ENCODE measurements at regions not wholly inside any gene's neighbourhood (a gene's known extent, or its start where the extent isn't known, plus 50 kb on each side); places are given as distances from the start of the nearest gene placed in this dataset.

DNA sequence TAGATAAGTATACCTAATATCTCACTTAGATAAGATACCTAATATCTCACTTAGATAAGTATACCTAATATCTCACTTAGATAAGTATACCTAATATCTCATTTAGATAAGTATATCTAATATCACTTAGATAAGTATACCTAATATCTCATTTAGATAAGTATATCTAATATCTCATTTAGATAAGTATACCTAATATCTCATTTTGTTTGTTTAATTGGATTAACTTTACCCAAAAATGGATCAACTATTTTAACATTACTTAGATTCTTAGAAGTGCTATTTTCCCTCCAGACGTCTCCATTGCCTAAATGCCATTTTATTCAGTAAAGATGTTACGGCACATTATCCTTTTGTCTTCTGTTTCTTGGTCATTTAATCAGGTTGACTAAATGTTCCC, 346.4 kb downstream of the CHRM3 start:
- no peak for TF ChIP-seq CTCF (IDR thresholded peaks at IDR 0.05)
- Histone ChIP-seq H3K27ac (no peak overlapping the region), H3K36me3 (ENCODE audit: control insufficient read depth, insufficient read depth, low read length) (no peaks in the 10 kb centered on the region), H3K9me3 (ENCODE audit: control insufficient read depth, low read length) (no peaks in the 10 kb centered on the region), H2AFZ (no peak overlapping the region), H3K4me3 (ENCODE audit: low read depth, low read length) (no peak overlapping the region), H3K79me2 (no peaks in the 10 kb centered on the region), H3K9ac (no peak overlapping the region), H3K4me1 (no peaks in the 10 kb centered on the region), H3K27me3 (ENCODE audit: control insufficient read depth, insufficient read depth, low read length) (no peaks in the 10 kb centered on the region), H3K4me2 (ENCODE audit: low read length) (no peak overlapping the region)

DNA sequence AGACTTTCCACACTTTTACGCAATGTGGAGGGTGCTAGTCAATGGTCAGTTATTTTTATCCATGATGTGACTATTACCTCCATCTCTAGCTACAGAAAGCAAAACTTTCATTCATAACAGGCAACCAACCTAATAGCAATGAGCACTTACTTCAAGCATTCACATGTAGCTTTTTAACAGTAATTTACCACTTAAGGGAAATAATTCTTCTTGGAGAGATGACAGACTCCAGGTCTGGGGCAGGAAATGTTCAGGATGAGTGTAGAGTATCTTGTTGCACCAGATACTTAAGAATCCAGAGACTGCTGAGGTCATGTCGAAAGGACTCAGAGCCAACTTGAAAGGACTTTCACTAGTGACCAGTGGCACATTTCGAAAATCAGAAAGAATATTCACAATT, 347.6 kb downstream of the CHRM3 start:
- Histone ChIP-seq H2AFZ (no peak overlapping the region), H3K9ac (no peak overlapping the region), H3K4me2 (ENCODE audit: low read length) (no peak overlapping the region), H3K4me1 (no peaks in the 10 kb centered on the region), H3K36me3 (ENCODE audit: control insufficient read depth, insufficient read depth, low read length) (no peaks in the 10 kb centered on the region), H3K79me2 (no peaks in the 10 kb centered on the region), H3K27ac (no peak overlapping the region), H3K4me3 (ENCODE audit: low read depth, low read length) (no peak overlapping the region), H3K27me3 (ENCODE audit: control insufficient read depth, insufficient read depth, low read length) (no peaks in the 10 kb centered on the region), H3K9me3 (ENCODE audit: control insufficient read depth, low read length) (no peaks in the 10 kb centered on the region)
- TF ChIP-seq CTCF (IDR thresholded peaks at IDR 0.05): no peak

- no peaks in the 10 kb centered on the region for H3K36me3 ChIP-seq (ENCODE audit: control insufficient read depth, insufficient read depth, low read length)
- H3K27me3 ChIP-seq (ENCODE audit: control insufficient read depth, insufficient read depth, low read length): no peaks in the 10 kb centered on the region
- H3K9ac ChIP-seq: no peak overlapping the region
- no peaks in the 10 kb centered on the region for H3K79me2 ChIP-seq
- H2AFZ ChIP-seq: no peak overlapping the region
- H3K4me1 ChIP-seq: no peaks in the 10 kb centered on the region
- H3K4me2 ChIP-seq (ENCODE audit: low read length): no peak overlapping the region
- H3K4me3 ChIP-seq (ENCODE audit: low read depth, low read length): no peak overlapping the region
- no peaks in the 10 kb centered on the region for H3K9me3 ChIP-seq (ENCODE audit: control insufficient read depth, low read length)
- no peak overlapping the region for H3K27ac ChIP-seq
- no peak for TF ChIP-seq CTCF (IDR thresholded peaks at IDR 0.05)
These were observed 348.7 kb downstream of the CHRM3 start for GRCh38 chr1:239735111-239735510.

GRCh38 chr1:239736479-239736878, 350.1 kb downstream of the CHRM3 start:
- Histone ChIP-seq H3K9ac (no peak overlapping the region), H3K4me2 (ENCODE audit: low read length) (no peak overlapping the region), H3K36me3 (ENCODE audit: control insufficient read depth, insufficient read depth, low read length) (no peaks in the 10 kb centered on the region), H3K27ac (no peak overlapping the region), H3K9me3 (ENCODE audit: control insufficient read depth, low read length) (no peaks in the 10 kb centered on the region), H2AFZ (no peak overlapping the region), H3K79me2 (no peaks in the 10 kb centered on the region), H3K4me1 (no peaks in the 10 kb centered on the region), H3K4me3 (ENCODE audit: low read depth, low read length) (no peak overlapping the region), H3K27me3 (ENCODE audit: control insufficient read depth, insufficient read depth, low read length) (no peaks in the 10 kb centered on the region)
- TF ChIP-seq CTCF (IDR thresholded peaks at IDR 0.05): no peak

DNA sequence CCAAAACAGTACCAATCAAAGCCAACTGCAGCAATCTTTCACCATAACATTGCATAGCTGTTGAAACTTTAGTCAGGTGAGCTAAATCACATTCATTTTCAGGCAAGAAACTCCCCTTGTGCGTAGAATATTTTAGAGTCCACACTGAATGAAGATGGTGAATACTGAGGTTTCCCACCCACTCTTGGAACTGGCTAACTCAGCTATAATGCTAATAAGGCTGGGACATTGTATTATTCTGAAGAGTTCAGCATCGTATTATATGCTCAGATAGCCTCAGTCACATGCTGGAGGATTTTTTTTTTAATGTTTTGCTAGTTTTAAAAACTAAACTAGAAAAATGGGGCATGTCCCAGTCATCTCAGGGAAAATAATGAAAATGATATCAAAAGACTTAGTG, 352.3 kb upstream of the FMN2 start:
- Histone ChIP-seq H3K9ac (no peak overlapping the region), H3K4me3 (ENCODE audit: low read depth, low read length) (no peak overlapping the region), H3K79me2 (no peaks in the 10 kb centered on the region), H3K36me3 (ENCODE audit: control insufficient read depth, insufficient read depth, low read length) (no peaks in the 10 kb centered on the region), H2AFZ (no peak overlapping the region), H3K27me3 (ENCODE audit: control insufficient read depth, insufficient read depth, low read length) (no peaks in the 10 kb centered on the region), H3K4me2 (ENCODE audit: low read length) (no peak overlapping the region), H3K27ac (no peak overlapping the region), H3K4me1 (no peaks in the 10 kb centered on the region), H3K9me3 (ENCODE audit: control insufficient read depth, low read length) (no peaks in the 10 kb centered on the region)
- no peak for TF ChIP-seq CTCF (IDR thresholded peaks at IDR 0.05)
